A549 (cell line): ENCODE measurements at regions not wholly inside any gene's neighbourhood (a gene's known extent, or its start where the extent isn't known, plus 50 kb on each side); places are given as distances from the start of the nearest gene placed in this dataset.

Source experiments
- ATAC-seq, 2 experiments: fragments of 200-7000 bp in 1 of 2; fragments of >200 bp in 1 of 2; cut with Nextera tagmentation in 1 of 2; cut with Tn5 transposase in 1 of 2; 3 replicates each; pipeline versions ENCODE4 v1.8.0 to v1.9.1; 2018 to 2020; ENCODE audit warnings: mild to moderate bottlenecking in 1 of 2, moderate library complexity in 1 of 2
- CTCF ChIA-PET: fragments of 300-600 bp; sonication (Branson Sonifier 250); formaldehyde crosslinking; extraction: SDS; loops from one replicate; lab custom pipeline; 2021; ENCODE audit warnings: antibody characterized with exemption, inconsistent platforms; lab: Yijun Ruan, JAX
- POLR2A ChIA-PET: fragments of 350-600 bp; formaldehyde crosslinking; extraction: SDS; loops from one replicate; lab custom pipeline; 2021; ENCODE audit warnings: antibody characterized with exemption, inconsistent platforms; lab: Yijun Ruan, JAX
- DNase-seq, 2 experiments: peaks; one replicate each; pipeline versions ENCODE4 v3.0.0 to v3.0.0-alpha.2; 2011 to 2016; ENCODE audit warnings: low read depth in 1 of 2, low spot score in 1 of 2
- FAIRE-seq: peaks from 2 replicates; lab custom pipeline; 2011; peaks lifted over from hg19 to GRCh38; lab: Jason Lieb, UNC
- H3K27ac ChIP-seq, 2 experiments: fragments of >200 bp; sonication (Bioruptor Twin); formaldehyde crosslinking; 3 replicates each; pipeline ENCODE4 v1.5.1; 2016 to 2017
- H3K4me1 ChIP-seq: fragments of >200 bp; sonication (Bioruptor Twin); formaldehyde crosslinking; 3 replicates; pipeline ENCODE4 v1.6.1; 2016
- H3K4me2 ChIP-seq: fragments of >200 bp; sonication (Bioruptor Twin); formaldehyde crosslinking; 3 replicates; pipeline ENCODE4 v1.6.1; 2016
- H3K4me3 ChIP-seq: fragments of >200 bp; sonication (Bioruptor Twin); formaldehyde crosslinking; 3 replicates; pipeline ENCODE4 v1.5.1; 2016
- H3K9me3 ChIP-seq: fragments of >200 bp; sonication (Bioruptor Twin); formaldehyde crosslinking; 3 replicates; pipeline ENCODE4 v1.6.1; 2016
- ATOH8 ChIP-seq: fragments of 250-450 bp; sonication (Bioruptor Pico); IDR thresholded peaks from 2 replicates; pipeline ENCODE4 v1.5.0; 2020; ENCODE audit warnings: low read depth, mild to moderate bottlenecking, moderate library complexity
- BHLHE40 ChIP-seq: IDR thresholded peaks from 2 replicates; pipeline ENCODE4 v1.6.1; 2012; ENCODE audit warnings: low read depth, low read length, inconsistent platforms
- CBX8 ChIP-seq: fragments of 200-600 bp; sonication (generic); IDR thresholded peaks from 2 replicates; pipeline ENCODE4 v1.6.1; 2016
- CHD2 ChIP-seq: fragments of 150-350 bp; IDR thresholded peaks from 2 replicates; pipeline ENCODE4 v1.6.1; 2014; ENCODE audit warnings: low read length; ENCODE audit not compliant: partially characterized antibody
- CHD4 ChIP-seq: fragments of 200-600 bp; sonication (generic); IDR thresholded peaks from 2 replicates; pipeline ENCODE4 v1.6.1; 2016; ENCODE audit warnings: antibody characterized with exemption, mild to moderate bottlenecking, borderline replicate concordance
- EHF ChIP-seq: fragments of 250-450 bp; sonication (Bioruptor Pico); IDR thresholded peaks from 2 replicates; pipeline ENCODE4 v1.5.0; 2020; ENCODE audit warnings: mild to moderate bottlenecking
- ELK1 ChIP-seq: fragments of 150-350 bp; IDR thresholded peaks from 2 replicates; pipeline ENCODE4 v1.6.1; 2014; ENCODE audit warnings: low read depth, mild to moderate bottlenecking, low read length
- ESRRA ChIP-seq: fragments of 150-350 bp; IDR thresholded peaks from 2 replicates; pipeline ENCODE4 v1.6.1; 2014; ENCODE audit warnings: mild to moderate bottlenecking, low read length, borderline replicate concordance
- GATA3 ChIP-seq: IDR thresholded peaks from 2 replicates; pipeline ENCODE4 v1.6.1; 2012; ENCODE audit warnings: borderline replicate concordance
- HDAC2 ChIP-seq: fragments of 200-600 bp; sonication (generic); IDR thresholded peaks from 2 replicates; pipeline ENCODE4 v1.6.1; 2016
- HES2 ChIP-seq: fragments of >200 bp; sonication (Bioruptor Twin); formaldehyde crosslinking; IDR thresholded peaks from 2 replicates; pipeline ENCODE4 v1.6.1; 2016
- HMGXB4 ChIP-seq: fragments of 250-450 bp; sonication (Bioruptor Pico); IDR thresholded peaks from 2 replicates; pipeline ENCODE4 v1.5.0; 2021; ENCODE audit warnings: mild to moderate bottlenecking, moderate library complexity, borderline replicate concordance
- HOXB5 ChIP-seq: fragments of 250-450 bp; sonication (Bioruptor Pico); IDR thresholded peaks from 2 replicates; pipeline ENCODE4 v1.5.0; 2020; ENCODE audit warnings: mild to moderate bottlenecking, moderate library complexity
- KDM1A ChIP-seq: fragments of 200-600 bp; sonication (generic); IDR thresholded peaks from 2 replicates; pipeline ENCODE4 v1.6.1; 2016; ENCODE audit warnings: low read depth, mild to moderate bottlenecking
- MAZ ChIP-seq: fragments of 150-350 bp; IDR thresholded peaks from 2 replicates; pipeline ENCODE4 v1.6.1; 2014; ENCODE audit warnings: antibody characterized with exemption, low read depth, low read length, borderline replicate concordance
- MYC ChIP-seq: IDR thresholded peaks from 2 replicates; pipeline ENCODE4 v1.6.1; 2012; ENCODE audit warnings: mild to moderate bottlenecking, inconsistent platforms, low read length, improper control_type of control experiment, borderline replicate concordance
- NFE2L2 ChIP-seq: fragments of 150-350 bp; conservative IDR thresholded peaks from 2 replicates; pipeline ENCODE4 v1.6.1; 2014; ENCODE audit warnings: low read length
- NR3C1 ChIP-seq: fragments of >200 bp; sonication (Bioruptor Twin); formaldehyde crosslinking; IDR thresholded peaks from 3 replicates; pipeline ENCODE4 v1.6.1; 2017
- PHF8 ChIP-seq: fragments of 200-600 bp; sonication (generic); IDR thresholded peaks from 2 replicates; pipeline ENCODE4 v1.6.1; 2016; ENCODE audit warnings: low read depth, mild to moderate bottlenecking, antibody characterized with exemption, moderate library complexity, borderline replicate concordance
- POLR2A ChIP-seq: IDR thresholded peaks from 2 replicates; pipeline ENCODE4 v1.6.1; 2012; ENCODE audit warnings: mild to moderate bottlenecking, low read length
- POLR2AphosphoS2 ChIP-seq: conservative IDR thresholded peaks from 2 replicates; pipeline ENCODE4 v1.6.1; 2012; ENCODE audit warnings: low read length, improper control_type of control experiment, inconsistent platforms
- RAD21 ChIP-seq, 2 experiments: fragments of >200 bp in 1 of 2; sonication (Bioruptor Twin) in 1 of 2; formaldehyde crosslinking in 1 of 2; IDR thresholded peaks in 1 of 2; conservative IDR thresholded peaks in 1 of 2; 2 replicates in 1 of 2; 3 replicates in 1 of 2; pipeline ENCODE4 v1.6.1; 2012 to 2018; ENCODE audit warnings: inconsistent platforms in 1 of 2
- RARB ChIP-seq: fragments of 250-450 bp; sonication (Bioruptor Pico); IDR thresholded peaks from 2 replicates; pipeline ENCODE4 v1.8.0; 2021; ENCODE audit warnings: mild to moderate bottlenecking, moderate library complexity
- RCOR1 ChIP-seq: fragments of 150-350 bp; IDR thresholded peaks from 2 replicates; pipeline ENCODE4 v1.6.1; 2014; ENCODE audit warnings: antibody characterized with exemption, low read length, low read depth
- RFX5 ChIP-seq: fragments of 450-650 bp; IDR thresholded peaks from 2 replicates; pipeline ENCODE4 v1.7.1; 2014; ENCODE audit warnings: antibody characterized with exemption, mild to moderate bottlenecking, moderate library complexity
- SMC3 ChIP-seq: fragments of >200 bp; sonication (Bioruptor Twin); formaldehyde crosslinking; IDR thresholded peaks from 3 replicates; pipeline ENCODE4 v1.6.1; 2018; ENCODE audit warnings: inconsistent platforms
- USF2 ChIP-seq: fragments of 450-650 bp; IDR thresholded peaks from 2 replicates; pipeline ENCODE4 v1.6.1; 2014; ENCODE audit warnings: antibody characterized with exemption
- ZC3H11A ChIP-seq: fragments of 450-650 bp; IDR thresholded peaks from 2 replicates; pipeline ENCODE4 v1.6.1; 2014; ENCODE audit warnings: antibody characterized with exemption, mild to moderate bottlenecking
- ZSCAN20 ChIP-seq: fragments of 250-450 bp; sonication (Bioruptor Pico); IDR thresholded peaks from 2 replicates; pipeline ENCODE4 v1.8.0; 2022; ENCODE audit warnings: mild to moderate bottlenecking, moderate library complexity
- WGBS: methylation state at CpG from one replicate; pipeline ENCODE4 v1.1.6; 2017; ENCODE audit errors: missing lambda C conversion rate; 5-methylcytosine and 5-hydroxymethylcytosine counted together

- DNase-seq (no peak), ATAC-seq (no peak)
- H3K4me1 ChIP-seq: no peaks in the 10 kb centered on the region
- H3K4me2 ChIP-seq: no peak overlapping the region
- H3K27ac ChIP-seq: no peak overlapping the region
- TF ChIP-seq NR3C1 (no peak), RARB (CRISPR knock-in tag) (no peak), USF2 (no peak), HOXB5 (CRISPR knock-in tag) (no peak), ELK1 (no peak), CBX8 (no peak), POLR2AphosphoS2 (no peak), RFX5 (no peak), HMGXB4 (CRISPR knock-in tag) (no peak), NFE2L2 (no peak), ESRRA (no peak), CHD2 (no peak), HDAC2 (no peak), SMC3 (no peak), RCOR1 (no peak), ZC3H11A (no peak), ZSCAN20 (CRISPR knock-in tag) (no peak), POLR2A (no peak)
- TF ChIP-seq, all 56 proteins: peak for 0
- no peak overlapping the region for H3K4me3 ChIP-seq
- POLR2A ChIA-PET: no interaction called here
- WGBS: 57% methylated on average over 6 of the region's 6 CpGs
- FAIRE-seq: no peak
- CTCF ChIA-PET: interaction anchor here (1.0 to 1.2 kb wide), 2 partner anchors 11 to 86 kb away, joined by 3 read pairs; no protein-coding TSS in a partner anchor
- no peaks in the 10 kb centered on the region for H3K9me3 ChIP-seq
These were observed 119.3 kb upstream of the MDM1 start for GRCh38 chr12:68451261-68452077.

- ChIA-PET POLR2A (no interaction called here), CTCF (interaction anchor here (1.0 to 1.2 kb wide), 2 partner anchors 12 to 87 kb away, joined by 3 read pairs; no protein-coding TSS in a partner anchor)
- H3K9me3 ChIP-seq: no peaks in the 10 kb centered on the region
- ATAC-seq (no peak), FAIRE-seq (no peak), DNase-seq (no peak)
- 60% methylated on average over 3 of the region's 3 CpGs for WGBS
- no peaks in the 10 kb centered on the region for H3K4me1 ChIP-seq
- H3K4me3 ChIP-seq: no peak overlapping the region
- no peak overlapping the region for H3K4me2 ChIP-seq
- no peak overlapping the region for H3K27ac ChIP-seq
- TF ChIP-seq ATOH8 (CRISPR knock-in tag): no peak
- TF ChIP-seq HMGXB4 (CRISPR knock-in tag): no peak
- TF ChIP-seq EHF (CRISPR knock-in tag): no peak
- TF ChIP-seq ELK1: no peak
- TF ChIP-seq MAZ: no peak
- TF ChIP-seq GATA3: no peak
- TF ChIP-seq CHD4: no peak
- TF ChIP-seq POLR2AphosphoS2: no peak
- TF ChIP-seq POLR2A: no peak
- TF ChIP-seq BHLHE40: no peak
- no peak for TF ChIP-seq MYC
- TF ChIP-seq PHF8: no peak
- no peak for TF ChIP-seq HES2
- no peak for TF ChIP-seq RAD21 (conservative IDR thresholded peaks at IDR 0.05 in 1 of 2, IDR thresholded peaks at IDR 0.05 in 1 of 2)
- TF ChIP-seq KDM1A: no peak
- TF ChIP-seq HOXB5 (CRISPR knock-in tag): no peak
These were observed 120.0 kb upstream of the MDM1 start for GRCh38 chr12:68452078-68452715.
